ENCODE measurements at regions not wholly inside any gene's neighbourhood (a gene's known extent, or its start where the extent isn't known, plus 50 kb on each side); places are given as distances from the start of the nearest gene placed in this dataset.
"Not testable (repeated sequence)": the region's sequence is repeated elsewhere in the genome, so short reads cannot be mapped to it uniquely, and the experiment has no call there.

GRCh38 chr6:15132854-15133670, 112.8 kb upstream of the JARID2 start:
- no peak for DNase-seq

- DNase-seq = no peak
Measured at GRCh38 chr6:15137086-15137485, 108.8 kb upstream of the JARID2 start.

- DNase-seq = no peak
Measured at GRCh38 chr6:15143086-15143485, 102.8 kb upstream of the JARID2 start.

- DNase-seq = no peak
Measured at GRCh38 chr6:15143540-15143939, 102.3 kb upstream of the JARID2 start.

- no peak for DNase-seq
Measured at GRCh38 chr6:15145821-15146220, 100.0 kb upstream of the JARID2 start.

- DNase-seq = no peak
Measured at GRCh38 chr6:15147827-15148226, 98.0 kb upstream of the JARID2 start.

- DNase-seq = no peak
Measured at GRCh38 chr6:15148356-15148946, 97.4 kb upstream of the JARID2 start.

GRCh38 chr6:15150207-15150606, 95.7 kb upstream of the JARID2 start:
- no peak for DNase-seq

GRCh38 chr6:15152700-15153099, 93.2 kb upstream of the JARID2 start:
- DNase-seq = no peak

GRCh38 chr6:15153191-15153590, 92.7 kb upstream of the JARID2 start:
- DNase-seq = no peak

GRCh38 chr6:15157479-15157878, 88.4 kb upstream of the JARID2 start:
- DNase-seq = no peak

- DNase-seq = no peak
Measured at GRCh38 chr6:15158821-15159619, 86.8 kb upstream of the JARID2 start.

GRCh38 chr6:15160812-15161211, 85.1 kb upstream of the JARID2 start:
- DNase-seq = no peak

- not testable (repeated sequence) for DNase-seq
Measured at GRCh38 chr6:15164855-15165254, 81.0 kb upstream of the JARID2 start.

GRCh38 chr6:15166121-15166520, 79.7 kb upstream of the JARID2 start:
- no peak for DNase-seq

- DNase-seq = no peak
Measured at GRCh38 chr6:15170126-15170525, 75.7 kb upstream of the JARID2 start.

GRCh38 chr6:15171026-15171425, 74.8 kb upstream of the JARID2 start:
- DNase-seq = no peak

GRCh38 chr6:15176816-15177370, 69.0 kb upstream of the JARID2 start:
- no peak for DNase-seq

- DNase-seq = no peak
Measured at GRCh38 chr6:15183979-15184378, 61.9 kb upstream of the JARID2 start.

GRCh38 chr6:15184441-15184861, 61.4 kb upstream of the JARID2 start:
- DNase-seq = no peak

GRCh38 chr6:15185111-15185510, 60.8 kb upstream of the JARID2 start:
- not testable (repeated sequence) for DNase-seq

- DNase-seq = not testable (repeated sequence)
Measured at GRCh38 chr6:15193451-15193850, 52.4 kb upstream of the JARID2 start.

- no peak for DNase-seq
Measured at GRCh38 chr6:15194453-15194852, 51.4 kb upstream of the JARID2 start.
